ENCODE measurements at regions not wholly inside any gene's neighbourhood (a gene's known extent, or its start where the extent isn't known, plus 50 kb on each side); places are given as distances from the start of the nearest gene placed in this dataset.

GRCh38 chr2:228532233-228532632 lies 350.7 kb upstream of the SPHKAP start:
- H3K79me2 ChIP-seq (ENCODE audit: control insufficient read depth, insufficient read depth, low read length) = no peaks in the 10 kb centered on the region
- H2AFZ ChIP-seq (ENCODE audit: low read depth, low read length) = no peak overlapping the region
- no peaks in the 10 kb centered on the region for H3K9me1 ChIP-seq (replicated peaks; ENCODE audit: control insufficient read depth, extremely low read depth, insufficient read depth, low read length)
- POLR2A ChIA-PET = no interaction called here
- no peaks in the 10 kb centered on the region for H3K4me1 ChIP-seq (ENCODE audit: control insufficient read depth, extremely low read depth, insufficient read depth, low read length)
- CTCF ChIA-PET = no interaction called here
- peaks cover 4% of the 10 kb centered on the region for H3K9me3 ChIP-seq (replicated peaks; ENCODE audit: control insufficient read depth, insufficient read depth, low read length)
- H3K36me3 ChIP-seq (ENCODE audit: control insufficient read depth in 2 of 2, extremely low read depth in 1 of 2, insufficient read depth in 2 of 2, low read length in 2 of 2) = no peaks in the 10 kb centered on the region
- intact Hi-C loops (cut with micrococcal nuclease) (no loop called here), dilution Hi-C loops (cut with MboI; ENCODE audit: extremely low pct_ligation_motif_present, low sequenced_read_pairs) (no loop called here)
- no peak overlapping the region for H3K4me3 ChIP-seq (replicated peaks in 1 of 3; ENCODE audit: insufficient read depth in 1 of 3, low read depth in 1 of 3, low read length in 3 of 3)
- H3K4me2 ChIP-seq (ENCODE audit: insufficient read depth, low read length) = no peak overlapping the region
- no peaks in the 10 kb centered on the region for H3K27me3 ChIP-seq (ENCODE audit: control insufficient read depth in 2 of 2, insufficient read depth in 2 of 2, low read length in 2 of 2)
- H3K9ac ChIP-seq (replicated peaks; ENCODE audit: extremely low read depth, insufficient read depth, low read length) = no peak overlapping the region
- no peak overlapping the region for H3K27ac ChIP-seq (ENCODE audit: insufficient read depth, low read depth, low read length)
- DNase-seq (ENCODE audit: low read depth, low spot score) = no peak
- BruUV-seq (replicated peaks) = no TSS peak
- TF ChIP-seq MYC (IDR thresholded peaks at IDR 0.05; ENCODE audit: low read depth, low read length) (no peak), POLR2A (IDR thresholded peaks at IDR 0.05; ENCODE audit: low read depth, low read length) (no peak), FOS (IDR thresholded peaks at IDR 0.05; ENCODE audit: borderline replicate concordance, insufficient read depth, low read length) (no peak), MAX (IDR thresholded peaks at IDR 0.05; ENCODE audit: insufficient read depth, insufficient read length) (no peak), POLR2AphosphoS5 (IDR thresholded peaks at IDR 0.05; ENCODE audit: insufficient read depth, low read depth, low read length) (no peak), GATA2 (IDR thresholded peaks at IDR 0.05; ENCODE audit: insufficient read depth, insufficient read length, low read depth, low read length) (no peak), JUN (IDR thresholded peaks at IDR 0.05; ENCODE audit: borderline replicate concordance, insufficient read depth, insufficient read length, low read depth) (no peak), EZH2 (IDR thresholded peaks at IDR 0.05; ENCODE audit: borderline replicate concordance, low read depth, low read length, severe bottlenecking) (no peak), CTCF (IDR thresholded peaks at IDR 0.05; ENCODE audit: extremely low read depth in 1 of 2, insufficient read depth in 1 of 2, low read depth in 1 of 2, low read length in 2 of 2) (no peak)
- no peak for FAIRE-seq
- no peaks in the 10 kb centered on the region for H4K20me1 ChIP-seq (replicated peaks; ENCODE audit: control insufficient read depth, extremely low read depth, insufficient read depth, low read length)

All from endothelial cell of umbilical vein (primary cell).